Occipital lobe (tissue), 1 donor: ENCODE measurements at regions not wholly inside any gene's neighbourhood (a gene's known extent, or its start where the extent isn't known, plus 50 kb on each side); places are given as distances from the start of the nearest gene placed in this dataset.
"Not testable (repeated sequence)": the region's sequence is repeated elsewhere in the genome, so short reads cannot be mapped to it uniquely, and the experiment has no call there.

ENCODE experiments used
- DNase-seq: peaks from one replicate; lab custom pipeline; 2025; lab: John Stamatoyannopoulos, UW

- no peak for DNase-seq
Measured at GRCh38 chr11:87971354-87971753, 203.9 kb downstream of the RAB38 start.

- DNase-seq: no peak
Measured at GRCh38 chr11:87970762-87971161, 204.5 kb downstream of the RAB38 start.

- no peak for DNase-seq
Measured at GRCh38 chr11:87967459-87967858, 207.8 kb downstream of the RAB38 start.

- DNase-seq: no peak
Measured at GRCh38 chr11:87966694-87967093, 208.5 kb downstream of the RAB38 start.

GRCh38 chr11:87966216-87966615, 209.0 kb downstream of the RAB38 start:
- DNase-seq: no peak

GRCh38 chr11:87961606-87962005, 213.6 kb downstream of the RAB38 start:
- DNase-seq: no peak

GRCh38 chr11:87957961-87958360, 217.3 kb downstream of the RAB38 start:
- no peak for DNase-seq

- no peak for DNase-seq
Measured at GRCh38 chr11:87954476-87954875, 220.8 kb downstream of the RAB38 start.

- no peak for DNase-seq
Measured at GRCh38 chr11:87942786-87943185, 232.5 kb downstream of the RAB38 start.

- DNase-seq: no peak
Measured at GRCh38 chr11:87934182-87934581, 241.1 kb downstream of the RAB38 start.

GRCh38 chr11:87926250-87926970, 248.8 kb downstream of the RAB38 start:
- DNase-seq: no peak

GRCh38 chr11:87924125-87924524, 251.1 kb downstream of the RAB38 start:
- no peak for DNase-seq

- no peak for DNase-seq
Measured at GRCh38 chr11:87917111-87917510, 258.1 kb downstream of the RAB38 start.

GRCh38 chr11:87909178-87909577, 266.1 kb downstream of the RAB38 start:
- no peak for DNase-seq

GRCh38 chr11:87908086-87908485, 267.2 kb downstream of the RAB38 start:
- DNase-seq: no peak

GRCh38 chr11:87903345-87903744, 271.9 kb downstream of the RAB38 start:
- no peak for DNase-seq

GRCh38 chr11:87901341-87901740, 273.9 kb downstream of the RAB38 start:
- no peak for DNase-seq

- no peak for DNase-seq
Measured at GRCh38 chr11:87897921-87898320, 277.3 kb downstream of the RAB38 start.

GRCh38 chr11:87897071-87897470, 278.2 kb downstream of the RAB38 start:
- no peak for DNase-seq

- no peak for DNase-seq
Measured at GRCh38 chr11:87894961-87895360, 280.3 kb downstream of the RAB38 start.

- DNase-seq: no peak
Measured at GRCh38 chr11:87892291-87892690, 283.0 kb downstream of the RAB38 start.

GRCh38 chr11:87889126-87889525, 286.1 kb downstream of the RAB38 start:
- no peak for DNase-seq

GRCh38 chr11:87885084-87885483, 290.2 kb downstream of the RAB38 start:
- not testable (repeated sequence) for DNase-seq

GRCh38 chr11:87879118-87879517, 296.1 kb downstream of the RAB38 start:
- no peak for DNase-seq
